Stomach (tissue), 8 donors: ENCODE measurements at regions not wholly inside any gene's neighbourhood (a gene's known extent, or its start where the extent isn't known, plus 50 kb on each side); places are given as distances from the start of the nearest gene placed in this dataset.

Source experiments
- DNase-seq, 2 donors: peaks; one replicate each; pipeline versions ENCODE4 v3.0.0 to v3.0.0-alpha.2; 2013 to 2019
- H3K27ac ChIP-seq, 5 donors: fragments of 200-600 bp in 4 of 5; sonication (generic) in 4 of 5; one replicate each; pipeline ENCODE4 v1.5.1; 2013 to 2019; ENCODE audit warnings: mild to moderate bottlenecking in 1 of 5, moderate library complexity in 1 of 5
- H3K27me3 ChIP-seq, 3 donors: fragments of 200-600 bp; sonication (generic); one replicate each; pipeline ENCODE4 v1.5.1; 2017 to 2019; ENCODE audit warnings: mixed run types in 1 of 3
- H3K36me3 ChIP-seq, 4 donors: fragments of 200-600 bp; sonication (generic); 1 replicate in 3 of 4; 2 replicates in 1 of 4; pipeline ENCODE4 v1.5.1; 2016 to 2019
- H3K4me1 ChIP-seq, 4 donors: fragments of 200-600 bp; sonication (generic); one replicate each; pipeline ENCODE4 v1.5.1; 2016 to 2019
- H3K4me3 ChIP-seq, 4 donors: fragments of 200-600 bp; sonication (generic) in 3 of 4; one replicate each; pipeline ENCODE4 v1.5.1; 2016 to 2019; ENCODE audit warnings: mild to moderate bottlenecking in 1 of 4
- H3K9me3 ChIP-seq, 4 donors: fragments of 200-600 bp; sonication (generic); one replicate each; pipeline ENCODE4 v1.5.1; 2016 to 2019
- CTCF ChIP-seq, 7 experiments: fragments of 450-650 bp in 4 of 7; fragments of 200-600 bp in 3 of 7; sonication (generic) in 3 of 7; IDR thresholded peaks; one replicate each; pipeline ENCODE4 v1.5.1; 2016 to 2019; ENCODE audit warnings: antibody characterized with exemption in 7 of 7, control low read depth in 2 of 7, mild to moderate bottlenecking in 1 of 7
- EP300 ChIP-seq: sonication (generic); formaldehyde crosslinking; IDR thresholded peaks from one replicate; pipeline ENCODE4 v1.6.1; 2017; ENCODE audit warnings: antibody characterized with exemption
- POLR2A ChIP-seq, 4 donors: fragments of 450-650 bp; IDR thresholded peaks; one replicate each; pipeline ENCODE4 v1.6.1; 2016; ENCODE audit warnings: antibody characterized with exemption in 4 of 4, control low read depth in 2 of 4, mild to moderate bottlenecking in 1 of 4, moderate library complexity in 1 of 4
- POLR2AphosphoS5 ChIP-seq, 3 donors: sonication (generic); formaldehyde crosslinking; IDR thresholded peaks; one replicate each; pipeline ENCODE4 v1.6.1; 2016; ENCODE audit warnings: antibody characterized with exemption in 3 of 3
- WGBS, 5 donors: extraction: QIAGEN DNeasy Blood & Tissue Kit in 3 of 5; methylation state at CpG; one replicate each; pipeline versions ENCODE4 v1.1.5 to v1.1.7; 2013 to 2018; 5-methylcytosine and 5-hydroxymethylcytosine counted together
- intact Hi-C: fragments of 100-400 bp; cut with DNase I; formaldehyde crosslinking; loops from one replicate; pipeline ENCODE4 v1.15.1; 2023; ENCODE audit warnings: low total_unique reads
- donor health status: healthy with polysubstance abuse.
- donor health status: Bipolar disorder and iron deficiency.
- donor health status: healthy.

- H3K4me3 ChIP-seq: no peak overlapping the region
- 32 to 66% (median 43%) methylated on average over 1 of the region's 1 CpG for WGBS, 5 donors
- intact Hi-C loops: no loop called here
- no peak overlapping the region for H3K27ac ChIP-seq
- peaks cover 1 to 16% (median 5%) of the 10 kb centered on the region in 4 donors for H3K9me3 ChIP-seq
- TF ChIP-seq EP300 (no peak), CTCF (IDR thresholded peaks at IDR 0.05) (peak in 2 of 7 experiments; percentile 26 to 28)
- peaks cover 0 to 6% (median 0%) of the 10 kb centered on the region in 3 donors for H3K27me3 ChIP-seq
- H3K36me3 ChIP-seq: no peaks in the 10 kb centered on the region
- peaks cover 0 to 6% (median 5%) of the 10 kb centered on the region in 4 donors for H3K4me1 ChIP-seq
- peak in 1 of 2 donors; percentile 51 for DNase-seq
Measured at GRCh38 chr12:54759751-54760150, 94.6 kb upstream of the MUCL1 start.

GRCh38 chr12:54751493-54751892, 102.8 kb upstream of the MUCL1 start:
- no peak overlapping the region for H3K4me3 ChIP-seq
- H3K27me3 ChIP-seq: no peaks in the 10 kb centered on the region
- no peak for DNase-seq
- H3K36me3 ChIP-seq: no peaks in the 10 kb centered on the region
- intact Hi-C loops: loop anchor here (5.0 kb wide), 1 partner anchor 211 kb away; no protein-coding TSS in a partner anchor
- no peak overlapping the region for H3K27ac ChIP-seq
- peaks cover 0 to 3% (median 0%) of the 10 kb centered on the region in 4 donors for H3K9me3 ChIP-seq
- H3K4me1 ChIP-seq: no peaks in the 10 kb centered on the region
- WGBS, 5 donors: 89 to 96% (median 91%) methylated on average over 1 of the region's 1 CpG
- TF ChIP-seq CTCF (IDR thresholded peaks at IDR 0.05): no peak
- no peak for TF ChIP-seq POLR2A (IDR thresholded peaks at IDR 0.05)
- TF ChIP-seq EP300: no peak
- TF ChIP-seq POLR2AphosphoS5 (IDR thresholded peaks at IDR 0.05): no peak

GRCh38 chr12:54749191-54749818, 101.1 kb upstream of the DCD start:
- Histone ChIP-seq H3K27me3 (no peaks in the 10 kb centered on the region), H3K36me3 (no peaks in the 10 kb centered on the region), H3K4me3 (no peak overlapping the region), H3K4me1 (no peaks in the 10 kb centered on the region), H3K9me3 (peaks cover 0 to 5% (median 2%) of the 10 kb centered on the region in 4 donors), H3K27ac (no peak overlapping the region)
- DNase-seq: peak in 1 of 2 donors; percentile 80
- intact Hi-C loops: no loop called here
- TF ChIP-seq CTCF (IDR thresholded peaks at IDR 0.05) (peak in 5 of 7 experiments; percentile 46 to 73 (median 58)), POLR2AphosphoS5 (IDR thresholded peaks at IDR 0.05) (no peak)
- 21 to 27% (median 24%) methylated on average over 5 of the region's 5 CpGs for WGBS, 5 donors

- TF ChIP-seq EP300 (no peak), CTCF (IDR thresholded peaks at IDR 0.05) (no peak), POLR2AphosphoS5 (IDR thresholded peaks at IDR 0.05) (no peak), POLR2A (IDR thresholded peaks at IDR 0.05) (no peak)
- WGBS, 5 donors: 13 to 45% (median 21%) methylated on average over 2 of the region's 2 CpGs
- peaks cover 0 to 5% (median 0%) of the 10 kb centered on the region in 4 donors for H3K4me1 ChIP-seq
- H3K36me3 ChIP-seq: no peaks in the 10 kb centered on the region
- H3K9me3 ChIP-seq: peaks cover 0 to 5% (median 2%) of the 10 kb centered on the region in 4 donors
- no peak for DNase-seq
- no peaks in the 10 kb centered on the region for H3K27me3 ChIP-seq
- no peak overlapping the region for H3K27ac ChIP-seq
- intact Hi-C loops: no loop called here
- H3K4me3 ChIP-seq: no peak overlapping the region
Measured at GRCh38 chr12:54744590-54744989, 96.4 kb upstream of the DCD start.
